ENCODE measurements at regions not wholly inside any gene's neighbourhood (a gene's known extent, or its start where the extent isn't known, plus 50 kb on each side); places are given as distances from the start of the nearest gene placed in this dataset.

GRCh38 chr5:17425385-17426070 lies 72.5 kb upstream of the TAF11L2 start:
- no peak for TF ChIP-seq CTCF (conservative IDR thresholded peaks at IDR 0.05; ENCODE audit: low read length)
- DNase-seq (ENCODE audit: low read depth), result no peak
- no peak overlapping the region for H3K4me3 ChIP-seq (ENCODE audit: low read length)

- no peak overlapping the region for H3K4me3 ChIP-seq (ENCODE audit: low read length)
- no peak for TF ChIP-seq CTCF (conservative IDR thresholded peaks at IDR 0.05; ENCODE audit: low read length)
- DNase-seq (ENCODE audit: low read depth), result no peak
Measured at GRCh38 chr5:17426104-17426749, 71.8 kb upstream of the TAF11L2 start.

GRCh38 chr5:17428176-17428800 lies 69.7 kb upstream of the TAF11L2 start:
- DNase-seq (ENCODE audit: low read depth), result no peak
- H3K4me3 ChIP-seq (ENCODE audit: low read length), result no peak overlapping the region
- TF ChIP-seq CTCF (conservative IDR thresholded peaks at IDR 0.05; ENCODE audit: low read length), result no peak

GRCh38 chr5:17429353-17429752 lies 68.7 kb upstream of the TAF11L2 start:
- no peak for TF ChIP-seq CTCF (conservative IDR thresholded peaks at IDR 0.05; ENCODE audit: low read length)
- DNase-seq (ENCODE audit: low read depth), result no peak
- no peak overlapping the region for H3K4me3 ChIP-seq (ENCODE audit: low read length)

GRCh38 chr5:17430241-17430640 lies 67.8 kb upstream of the TAF11L2 start:
- no peak for DNase-seq (ENCODE audit: low read depth)
- TF ChIP-seq CTCF (conservative IDR thresholded peaks at IDR 0.05; ENCODE audit: low read length), result no peak
- H3K4me3 ChIP-seq (ENCODE audit: low read length), result no peak overlapping the region

- DNase-seq (ENCODE audit: low read depth), result no peak
- no peak for TF ChIP-seq CTCF (conservative IDR thresholded peaks at IDR 0.05; ENCODE audit: low read length)
- H3K4me3 ChIP-seq (ENCODE audit: low read length), result no peak overlapping the region
Measured at GRCh38 chr5:17431272-17432050, 66.6 kb upstream of the TAF11L2 start.

All from AG10803 (cell line).